ENCODE measurements at regions not wholly inside any gene's neighbourhood (a gene's known extent, or its start where the extent isn't known, plus 50 kb on each side); places are given as distances from the start of the nearest gene placed in this dataset.

GRCh38 chr12:38480594-38480993 is 164.0 kb downstream of the ALG10B start:
- Mint-ChIP-seq H3K27me3 (no peaks in the 10 kb centered on the region), H3K36me3 (no peaks in the 10 kb centered on the region), H3K9me3 (peaks cover 0 to 7% (median 3%) of the 10 kb centered on the region in 8 donors), H3K4me1 (no peaks in the 10 kb centered on the region), H3K27ac (no peak overlapping the region), H3K4me3 (no peak overlapping the region)
- no peak for DNase-seq
- Histone ChIP-seq H3K4me1 (ENCODE audit: insufficient read depth, low read length) (no peaks in the 10 kb centered on the region), H3K27me3 (ENCODE audit: insufficient read depth, low read length) (no peaks in the 10 kb centered on the region), H3K9me3 (ENCODE audit: control insufficient read depth in 1 of 2, low read length in 2 of 2) (no peaks in the 10 kb centered on the region), H3K27ac (ENCODE audit: low read depth, low read length) (no peak overlapping the region), H3K36me3 (ENCODE audit: insufficient read depth, low read length) (no peaks in the 10 kb centered on the region), H3K4me3 (ENCODE audit: low read length in 2 of 2) (no peak overlapping the region)
- ChIA-PET CTCF (ENCODE audit: partially characterized antibody) (no interaction called here), POLR2A (ENCODE audit: partially characterized antibody) (no interaction called here)
- intact Hi-C loops (cut with micrococcal nuclease), result no loop called here

- Mint-ChIP-seq H3K4me1 (no peaks in the 10 kb centered on the region), H3K27me3 (no peaks in the 10 kb centered on the region), H3K36me3 (no peaks in the 10 kb centered on the region), H3K9me3 (peaks cover 0 to 2% (median 0%) of the 10 kb centered on the region in 8 donors), H3K27ac (no peak overlapping the region), H3K4me3 (no peak overlapping the region)
- H3K4me1 ChIP-seq (ENCODE audit: insufficient read depth, low read length), result no peaks in the 10 kb centered on the region
- DNase-seq, result no peak
- CTCF ChIA-PET (ENCODE audit: partially characterized antibody), result no interaction called here
- intact Hi-C loops (cut with micrococcal nuclease), result no loop called here
- no peaks in the 10 kb centered on the region for H3K9me3 ChIP-seq (ENCODE audit: control insufficient read depth in 1 of 2, low read length in 2 of 2)
- H3K27ac ChIP-seq (ENCODE audit: low read depth, low read length), result no peak overlapping the region
- no peaks in the 10 kb centered on the region for H3K36me3 ChIP-seq (ENCODE audit: insufficient read depth, low read length)
- H3K27me3 ChIP-seq (ENCODE audit: insufficient read depth, low read length), result no peaks in the 10 kb centered on the region
- no peak overlapping the region for H3K4me3 ChIP-seq (ENCODE audit: low read length in 2 of 2)
- POLR2A ChIA-PET (ENCODE audit: partially characterized antibody), result no interaction called here
Observed at GRCh38 chr12:38484821-38485449, 168.4 kb downstream of the ALG10B start.

- Mint-ChIP-seq H3K4me3 (no peak overlapping the region), H3K27me3 (no peaks in the 10 kb centered on the region), H3K9me3 (peaks cover 0 to 6% (median 0%) of the 10 kb centered on the region in 8 donors), H3K36me3 (no peaks in the 10 kb centered on the region), H3K4me1 (no peaks in the 10 kb centered on the region), H3K27ac (no peak overlapping the region)
- CTCF ChIA-PET (ENCODE audit: partially characterized antibody), result no interaction called here
- Histone ChIP-seq H3K4me1 (ENCODE audit: insufficient read depth, low read length) (no peaks in the 10 kb centered on the region), H3K36me3 (ENCODE audit: insufficient read depth, low read length) (no peaks in the 10 kb centered on the region), H3K27ac (ENCODE audit: low read depth, low read length) (no peak overlapping the region), H3K9me3 (ENCODE audit: control insufficient read depth in 1 of 2, low read length in 2 of 2) (no peaks in the 10 kb centered on the region), H3K4me3 (ENCODE audit: low read length in 2 of 2) (no peak overlapping the region), H3K27me3 (ENCODE audit: insufficient read depth, low read length) (no peaks in the 10 kb centered on the region)
- intact Hi-C loops (cut with micrococcal nuclease), result no loop called here
- POLR2A ChIA-PET (ENCODE audit: partially characterized antibody), result no interaction called here
- DNase-seq, result no peak
Observed at GRCh38 chr12:38488866-38489265, 172.3 kb downstream of the ALG10B start.

- H3K9me3 Mint-ChIP-seq, result peaks cover 0 to 6% (median 0%) of the 10 kb centered on the region in 8 donors
- H3K27ac Mint-ChIP-seq, result no peak overlapping the region
- no peaks in the 10 kb centered on the region for H3K4me1 ChIP-seq (ENCODE audit: insufficient read depth, low read length)
- H3K4me1 Mint-ChIP-seq, result no peaks in the 10 kb centered on the region
- no peak overlapping the region for H3K4me3 Mint-ChIP-seq
- H3K4me3 ChIP-seq (ENCODE audit: low read length in 2 of 2), result no peak overlapping the region
- no peaks in the 10 kb centered on the region for H3K27me3 Mint-ChIP-seq
- ChIA-PET CTCF (ENCODE audit: partially characterized antibody) (no interaction called here), POLR2A (ENCODE audit: partially characterized antibody) (no interaction called here)
- intact Hi-C loops (cut with micrococcal nuclease), result no loop called here
- no peaks in the 10 kb centered on the region for H3K36me3 ChIP-seq (ENCODE audit: insufficient read depth, low read length)
- H3K27me3 ChIP-seq (ENCODE audit: insufficient read depth, low read length), result no peaks in the 10 kb centered on the region
- no peaks in the 10 kb centered on the region for H3K36me3 Mint-ChIP-seq
- DNase-seq, result no peak
- no peaks in the 10 kb centered on the region for H3K9me3 ChIP-seq (ENCODE audit: control insufficient read depth in 1 of 2, low read length in 2 of 2)
- no peak overlapping the region for H3K27ac ChIP-seq (ENCODE audit: low read depth, low read length)
Observed at GRCh38 chr12:38490073-38490472, 173.5 kb downstream of the ALG10B start.

- intact Hi-C loops (cut with micrococcal nuclease), result no loop called here
- Mint-ChIP-seq H3K27me3 (no peaks in the 10 kb centered on the region), H3K9me3 (peaks cover 0 to 6% (median 0%) of the 10 kb centered on the region in 8 donors), H3K4me1 (no peaks in the 10 kb centered on the region), H3K4me3 (no peak overlapping the region), H3K36me3 (no peaks in the 10 kb centered on the region), H3K27ac (no peak overlapping the region)
- ChIA-PET POLR2A (ENCODE audit: partially characterized antibody) (no interaction called here), CTCF (ENCODE audit: partially characterized antibody) (no interaction called here)
- H3K27ac ChIP-seq (ENCODE audit: low read depth, low read length), result no peak overlapping the region
- no peaks in the 10 kb centered on the region for H3K9me3 ChIP-seq (ENCODE audit: control insufficient read depth in 1 of 2, low read length in 2 of 2)
- H3K36me3 ChIP-seq (ENCODE audit: insufficient read depth, low read length), result no peaks in the 10 kb centered on the region
- DNase-seq, result no peak
- H3K4me1 ChIP-seq (ENCODE audit: insufficient read depth, low read length), result no peaks in the 10 kb centered on the region
- no peak overlapping the region for H3K4me3 ChIP-seq (ENCODE audit: low read length in 2 of 2)
- H3K27me3 ChIP-seq (ENCODE audit: insufficient read depth, low read length), result no peaks in the 10 kb centered on the region
Observed at GRCh38 chr12:38490941-38491340, 174.4 kb downstream of the ALG10B start.

- intact Hi-C loops (cut with micrococcal nuclease), result no loop called here
- Histone ChIP-seq H3K27me3 (ENCODE audit: insufficient read depth, low read length) (no peaks in the 10 kb centered on the region), H3K36me3 (ENCODE audit: insufficient read depth, low read length) (no peaks in the 10 kb centered on the region), H3K4me1 (ENCODE audit: insufficient read depth, low read length) (no peaks in the 10 kb centered on the region), H3K27ac (ENCODE audit: low read depth, low read length) (no peak overlapping the region), H3K9me3 (ENCODE audit: control insufficient read depth in 1 of 2, low read length in 2 of 2) (no peaks in the 10 kb centered on the region), H3K4me3 (ENCODE audit: low read length in 2 of 2) (no peak overlapping the region)
- H3K36me3 Mint-ChIP-seq, result no peaks in the 10 kb centered on the region
- ChIA-PET CTCF (ENCODE audit: partially characterized antibody) (no interaction called here), POLR2A (ENCODE audit: partially characterized antibody) (no interaction called here)
- DNase-seq, result no peak
- no peaks in the 10 kb centered on the region for H3K4me1 Mint-ChIP-seq
- no peak overlapping the region for H3K27ac Mint-ChIP-seq
- H3K9me3 Mint-ChIP-seq, result peaks cover 0 to 23% (median 18%) of the 10 kb centered on the region in 8 donors
- H3K4me3 Mint-ChIP-seq, result no peak overlapping the region
- no peaks in the 10 kb centered on the region for H3K27me3 Mint-ChIP-seq
Observed at GRCh38 chr12:38501481-38501880, 184.9 kb downstream of the ALG10B start.

- ChIA-PET CTCF (ENCODE audit: partially characterized antibody) (no interaction called here), POLR2A (ENCODE audit: partially characterized antibody) (no interaction called here)
- no peak overlapping the region for H3K27ac Mint-ChIP-seq
- no peak overlapping the region for H3K4me3 Mint-ChIP-seq
- no peaks in the 10 kb centered on the region for H3K27me3 Mint-ChIP-seq
- Histone ChIP-seq H3K9me3 (ENCODE audit: control insufficient read depth in 1 of 2, low read length in 2 of 2) (no peaks in the 10 kb centered on the region), H3K36me3 (ENCODE audit: insufficient read depth, low read length) (no peaks in the 10 kb centered on the region), H3K27ac (ENCODE audit: low read depth, low read length) (no peak overlapping the region), H3K4me3 (ENCODE audit: low read length in 2 of 2) (no peak overlapping the region), H3K27me3 (ENCODE audit: insufficient read depth, low read length) (no peaks in the 10 kb centered on the region), H3K4me1 (ENCODE audit: insufficient read depth, low read length) (no peaks in the 10 kb centered on the region)
- no peaks in the 10 kb centered on the region for H3K4me1 Mint-ChIP-seq
- peaks cover 0 to 23% (median 19%) of the 10 kb centered on the region in 8 donors for H3K9me3 Mint-ChIP-seq
- DNase-seq, result no peak
- intact Hi-C loops (cut with micrococcal nuclease), result no loop called here
- no peaks in the 10 kb centered on the region for H3K36me3 Mint-ChIP-seq
Observed at GRCh38 chr12:38501991-38502390, 185.4 kb downstream of the ALG10B start.

GRCh38 chr12:38502415-38502814 is 185.8 kb downstream of the ALG10B start:
- no peak overlapping the region for H3K4me3 ChIP-seq (ENCODE audit: low read length in 2 of 2)
- intact Hi-C loops (cut with micrococcal nuclease), result no loop called here
- ChIA-PET POLR2A (ENCODE audit: partially characterized antibody) (no interaction called here), CTCF (ENCODE audit: partially characterized antibody) (no interaction called here)
- H3K27ac ChIP-seq (ENCODE audit: low read depth, low read length), result no peak overlapping the region
- H3K36me3 ChIP-seq (ENCODE audit: insufficient read depth, low read length), result no peaks in the 10 kb centered on the region
- Mint-ChIP-seq H3K4me3 (no peak overlapping the region), H3K9me3 (peaks cover 0 to 21% (median 17%) of the 10 kb centered on the region in 8 donors), H3K4me1 (no peaks in the 10 kb centered on the region), H3K27ac (no peak overlapping the region), H3K36me3 (no peaks in the 10 kb centered on the region), H3K27me3 (no peaks in the 10 kb centered on the region)
- H3K9me3 ChIP-seq (ENCODE audit: control insufficient read depth in 1 of 2, low read length in 2 of 2), result no peaks in the 10 kb centered on the region
- DNase-seq, result no peak
- no peaks in the 10 kb centered on the region for H3K27me3 ChIP-seq (ENCODE audit: insufficient read depth, low read length)
- no peaks in the 10 kb centered on the region for H3K4me1 ChIP-seq (ENCODE audit: insufficient read depth, low read length)
